Stimulated activated CD8-positive, alpha-beta memory T cell treated with anti-CD3 and anti-CD28 coated beads, Interleukin-7, amount 100 ng/mL, for 1 hour (primary cell): ENCODE measurements at regions not wholly inside any gene's neighbourhood (a gene's known extent, or its start where the extent isn't known, plus 50 kb on each side); places are given as distances from the start of the nearest gene placed in this dataset.
"Not testable (repeated sequence)": the region's sequence is repeated elsewhere in the genome, so short reads cannot be mapped to it uniquely, and the experiment has no call there.

Experiments
- DNase-seq, 2 donors: peaks; one replicate each; pipeline ENCODE4 v3.0.0-alpha.2; 2020; ENCODE audit warnings: low read depth in 2 of 2

DNA sequence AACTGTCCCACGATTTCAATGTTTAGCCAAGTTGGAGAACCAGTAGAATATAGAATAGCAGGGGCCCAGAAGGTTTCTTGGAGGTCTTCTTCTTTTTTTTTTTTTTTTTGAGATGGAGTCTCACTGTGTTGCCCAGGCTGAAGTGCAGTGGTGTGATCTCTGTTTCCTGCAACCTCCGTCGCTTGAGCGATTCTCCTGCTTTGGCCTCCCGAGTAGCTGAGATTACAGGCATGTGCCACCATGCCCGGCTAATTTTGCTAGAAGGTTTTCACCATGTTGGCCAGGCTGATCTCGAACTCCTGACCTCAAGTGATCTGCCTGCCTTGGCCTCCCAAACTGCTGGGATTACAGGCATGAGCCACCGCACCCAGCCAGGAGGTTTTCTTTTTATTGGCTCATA is 84.3 kb downstream of the MYCN start:
- not testable (repeated sequence) for DNase-seq

DNA sequence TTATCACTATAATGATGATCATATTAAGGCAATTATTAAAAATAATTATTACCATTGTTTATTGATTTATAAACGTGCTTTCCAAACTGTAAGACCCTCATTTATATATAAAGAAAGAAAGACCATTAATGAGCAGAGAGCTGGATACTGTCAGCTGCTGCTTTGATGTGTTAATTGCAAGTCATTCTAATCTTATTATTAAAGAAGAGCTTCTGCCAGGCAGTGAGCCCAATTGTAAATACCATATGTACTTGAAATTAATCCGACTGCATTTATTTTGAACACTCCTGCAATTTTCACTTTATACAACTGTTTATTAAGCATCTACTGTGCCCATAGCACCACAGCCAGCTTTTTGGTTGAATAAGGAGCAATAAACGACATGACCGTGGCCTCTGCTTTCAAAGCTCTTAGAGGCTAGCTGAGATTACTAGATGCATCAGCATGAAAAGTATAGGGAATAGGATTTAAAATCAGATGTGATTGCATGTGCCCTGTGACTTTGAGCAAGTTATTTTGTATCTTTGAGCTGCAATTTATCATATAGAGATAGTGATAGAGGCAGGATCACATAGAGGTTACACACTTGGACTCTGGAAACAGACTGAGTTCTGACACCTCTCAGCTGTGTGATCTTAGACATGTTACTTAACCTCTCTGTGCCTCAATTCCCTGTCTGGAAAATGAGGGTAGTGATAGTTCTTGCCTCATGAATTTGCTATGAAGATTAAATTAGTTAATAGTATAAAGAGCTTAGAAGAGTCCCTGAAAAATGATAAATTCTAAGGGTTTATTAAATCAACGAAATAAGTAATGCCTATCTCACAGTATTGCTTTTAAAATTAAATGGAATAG is 83.4 kb downstream of the MYCN start:
- no peak for DNase-seq

DNA sequence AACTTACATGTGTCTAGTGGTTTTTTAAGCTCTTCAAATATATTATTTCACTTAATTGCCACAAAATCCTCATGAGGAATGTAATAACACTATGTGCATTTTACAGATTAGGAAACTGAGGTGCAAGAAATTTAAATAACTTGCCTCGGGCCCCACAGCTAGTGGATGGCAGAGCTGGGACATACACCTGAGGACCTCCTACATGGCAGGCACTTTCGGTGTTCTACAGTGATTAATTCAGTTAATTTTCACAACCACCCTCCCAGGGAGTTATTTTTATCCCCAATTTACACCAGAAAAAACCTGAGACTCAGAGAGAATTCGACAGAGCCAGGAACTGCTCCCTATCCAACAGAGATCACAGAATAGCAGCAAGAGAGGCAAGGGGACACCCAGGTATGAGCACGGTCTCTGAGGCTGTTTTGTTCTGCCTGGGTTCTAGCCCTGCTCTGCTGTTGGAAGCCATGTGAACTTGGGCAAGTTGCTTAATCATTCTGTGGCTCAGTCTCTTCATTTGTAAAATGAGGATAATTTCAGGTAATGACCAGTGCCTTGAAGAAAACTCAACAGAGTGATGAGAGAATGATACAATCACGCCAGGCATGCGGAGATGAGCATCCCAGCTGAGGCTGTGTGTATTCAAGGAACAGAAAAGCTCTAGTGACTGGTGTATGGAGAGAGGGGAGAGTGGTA is 82.3 kb downstream of the MYCN start:
- DNase-seq: no peak

DNA sequence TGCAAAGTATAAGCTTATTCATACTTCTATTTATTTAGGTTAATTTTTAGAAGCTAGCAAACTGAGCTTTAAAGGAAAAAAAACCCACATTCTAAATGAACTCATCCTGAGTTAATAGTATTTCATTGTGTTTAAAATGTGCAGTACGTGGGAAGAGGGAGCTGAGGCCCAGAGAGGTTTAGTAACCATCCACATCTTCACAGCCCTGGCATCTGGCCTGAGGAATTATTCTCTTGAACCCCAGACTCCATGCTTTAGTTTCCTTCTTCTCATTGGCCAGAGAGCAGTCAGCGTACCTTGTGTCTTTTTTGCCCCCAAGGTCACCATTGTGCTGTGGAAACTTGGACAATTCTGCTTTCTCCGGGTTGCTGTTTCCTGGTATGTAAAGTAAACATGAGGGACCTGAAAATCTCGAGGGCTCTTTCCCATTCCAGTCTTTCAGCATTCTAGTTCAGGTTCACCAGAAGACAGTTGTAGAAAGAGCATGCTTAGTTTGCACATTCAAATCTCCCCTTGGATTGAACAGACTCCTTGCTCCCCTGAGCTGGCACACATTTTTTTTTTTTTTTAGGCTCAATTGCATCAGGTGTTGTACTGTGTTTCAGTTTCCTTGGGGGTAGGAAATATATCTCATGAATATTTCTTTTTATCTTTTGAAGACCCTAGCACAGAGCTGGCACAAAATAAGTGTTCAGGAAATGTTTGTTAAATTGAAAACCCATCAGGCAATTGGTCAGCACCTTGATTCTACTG is 81.4 kb downstream of the MYCN start:
- DNase-seq: no peak

DNA sequence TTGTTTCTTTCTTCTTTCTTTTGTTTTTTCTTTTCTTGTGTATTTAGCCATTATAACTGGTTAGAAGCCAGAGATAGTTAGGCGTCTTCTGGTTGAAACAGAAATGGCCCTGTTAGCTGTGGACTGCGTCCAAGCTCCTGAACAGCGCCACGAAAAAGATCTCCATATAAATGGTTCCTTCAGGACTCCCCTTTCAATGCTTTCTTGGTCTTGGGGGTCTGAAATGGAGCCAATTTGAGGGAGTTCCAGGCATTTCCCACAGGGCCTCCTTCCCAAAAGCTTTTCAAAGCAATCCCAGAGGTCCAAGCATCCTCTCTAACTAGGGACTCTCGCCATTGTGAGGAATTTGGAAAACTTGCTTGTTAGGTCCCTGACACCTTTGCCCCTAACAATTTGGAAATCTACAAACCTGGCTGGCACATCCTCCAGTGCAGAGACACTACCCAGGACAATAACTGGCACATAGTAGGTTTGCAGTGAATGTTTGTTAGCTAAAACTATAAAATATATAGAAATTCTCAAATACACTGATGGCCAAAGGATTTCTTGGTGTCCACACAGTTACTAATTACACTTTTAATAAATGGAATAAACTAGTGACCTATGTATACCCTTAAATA is 80.1 kb downstream of the MYCN start:
- no peak for DNase-seq

DNA sequence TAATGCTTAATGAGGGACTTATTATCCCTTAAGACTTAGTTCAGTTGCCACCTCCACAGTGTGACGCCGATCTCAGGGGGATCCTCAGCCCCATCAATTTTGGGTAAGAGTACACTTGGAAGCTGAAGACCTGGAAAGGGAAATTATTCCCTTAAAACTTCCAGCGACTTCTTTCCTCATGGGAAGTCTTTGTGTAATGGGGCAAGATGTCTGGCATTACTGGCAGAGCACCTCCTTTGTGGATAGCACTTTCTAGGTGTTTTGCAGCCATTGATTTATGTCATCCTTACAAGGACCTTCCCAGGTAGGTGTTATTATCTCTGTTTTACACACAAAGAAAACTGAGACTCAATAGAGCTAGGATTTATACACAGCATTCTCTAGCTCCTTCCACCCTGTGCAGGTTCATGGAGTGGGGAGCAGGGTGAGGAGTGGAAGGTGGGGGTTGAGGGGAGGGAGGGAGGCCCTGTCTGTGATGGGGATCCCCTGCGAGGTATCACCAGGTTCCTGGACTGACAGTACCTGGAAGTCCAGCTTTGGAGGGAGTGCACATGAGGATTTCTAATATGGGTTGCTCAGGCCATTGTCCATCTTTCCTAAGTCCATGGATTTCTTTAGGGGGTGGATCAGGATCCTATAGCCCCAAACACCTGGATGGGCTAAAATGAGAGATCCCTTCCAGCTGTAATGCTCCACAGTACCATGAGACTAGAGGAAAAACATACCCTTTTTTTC is 79.4 kb downstream of the MYCN start:
- DNase-seq: no peak

DNA sequence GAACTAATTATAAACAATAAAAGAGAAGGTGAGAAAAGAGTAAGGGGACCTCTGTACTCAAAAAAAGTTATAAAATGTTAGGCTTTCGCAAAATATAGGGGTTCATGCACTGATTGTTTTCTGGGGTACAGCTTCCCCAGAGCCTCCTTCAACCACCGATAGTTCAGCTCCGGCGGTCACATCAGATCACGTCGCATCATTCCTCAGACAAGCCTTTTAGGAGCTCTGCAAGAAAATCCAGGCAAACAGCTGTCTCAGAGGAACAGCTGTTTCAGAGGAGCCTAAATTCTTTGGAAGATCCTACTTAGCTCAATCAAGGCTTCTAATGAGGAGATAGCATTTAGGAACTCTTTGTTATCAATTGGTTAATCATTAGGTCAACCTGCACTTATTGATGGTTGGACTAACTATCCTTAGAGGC is 78.7 kb downstream of the MYCN start:
- no peak for DNase-seq

DNA sequence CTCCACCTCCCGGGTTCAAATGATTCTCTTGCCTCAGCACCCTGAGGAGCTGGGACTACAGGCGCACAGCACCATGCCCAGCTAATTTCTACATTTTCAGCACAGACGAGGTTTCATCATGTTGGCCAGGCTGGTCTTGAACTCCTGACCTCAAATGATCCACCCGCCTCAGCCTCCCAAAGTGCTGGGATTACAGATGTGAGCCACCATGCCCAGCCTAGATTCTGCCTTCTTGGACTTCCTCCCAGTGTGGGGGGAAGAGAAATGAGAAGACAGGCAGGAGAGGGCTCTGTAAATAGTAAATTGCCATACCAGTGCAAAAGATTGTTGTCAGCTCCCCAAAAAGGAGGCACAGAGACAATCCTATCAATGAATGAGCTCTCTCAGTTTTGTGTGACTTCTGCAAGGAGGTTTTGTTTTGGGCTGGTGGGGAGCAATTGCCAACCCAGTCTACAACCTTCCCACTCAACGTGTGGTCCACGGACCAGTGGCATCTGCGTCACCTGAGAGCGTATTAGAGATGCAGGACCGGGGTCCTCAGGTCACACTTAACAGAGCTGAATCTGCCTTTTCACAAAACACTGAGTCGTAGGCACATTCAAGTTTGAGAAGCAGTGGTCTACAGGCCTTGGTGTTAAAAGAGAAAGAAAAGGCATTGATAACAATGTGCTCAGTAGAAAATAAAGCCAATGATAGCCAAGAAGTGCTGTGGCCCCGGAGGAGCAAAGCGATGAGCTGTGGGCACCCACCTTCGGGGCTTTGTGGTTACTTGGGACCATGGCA is 78.1 kb downstream of the MYCN start:
- no peak for DNase-seq

DNA sequence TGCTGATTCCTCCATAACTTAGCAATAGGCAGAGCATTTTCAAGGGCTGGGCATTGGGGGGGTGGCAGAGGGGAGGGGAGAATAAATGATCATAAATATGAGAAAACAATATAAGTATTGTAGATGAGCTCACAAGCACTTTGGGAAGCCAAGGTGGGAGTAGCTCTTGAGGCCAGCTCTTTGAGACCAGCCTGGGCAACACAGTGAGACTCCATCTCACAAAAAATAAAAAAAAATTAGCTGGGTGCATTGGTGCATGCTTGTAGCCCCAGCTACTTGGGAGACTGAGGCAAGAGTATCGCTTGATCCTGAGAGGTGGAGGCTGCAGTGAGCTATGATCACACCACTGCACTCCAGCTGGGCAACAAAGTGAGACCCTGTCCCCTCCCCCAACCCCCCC is 75.9 kb downstream of the MYCN start:
- DNase-seq: no peak

DNA sequence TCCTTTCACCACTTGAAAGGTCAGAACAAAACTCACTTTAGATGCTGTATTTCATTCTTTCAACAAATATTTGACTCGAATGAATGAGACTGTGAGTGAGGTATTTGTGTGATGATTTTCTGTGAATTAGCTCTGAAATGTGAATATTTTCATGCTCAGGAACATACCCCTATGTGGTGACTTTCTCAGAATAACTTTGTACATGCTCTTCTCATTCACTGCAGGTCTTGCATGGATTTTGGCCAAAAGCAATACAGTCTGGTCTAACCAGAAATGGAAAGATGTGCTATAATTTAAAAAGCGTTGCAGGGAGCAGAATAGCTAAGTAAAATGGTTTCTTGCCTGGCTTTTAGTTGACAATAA is 75.5 kb downstream of the MYCN start:
- no peak for DNase-seq

DNA sequence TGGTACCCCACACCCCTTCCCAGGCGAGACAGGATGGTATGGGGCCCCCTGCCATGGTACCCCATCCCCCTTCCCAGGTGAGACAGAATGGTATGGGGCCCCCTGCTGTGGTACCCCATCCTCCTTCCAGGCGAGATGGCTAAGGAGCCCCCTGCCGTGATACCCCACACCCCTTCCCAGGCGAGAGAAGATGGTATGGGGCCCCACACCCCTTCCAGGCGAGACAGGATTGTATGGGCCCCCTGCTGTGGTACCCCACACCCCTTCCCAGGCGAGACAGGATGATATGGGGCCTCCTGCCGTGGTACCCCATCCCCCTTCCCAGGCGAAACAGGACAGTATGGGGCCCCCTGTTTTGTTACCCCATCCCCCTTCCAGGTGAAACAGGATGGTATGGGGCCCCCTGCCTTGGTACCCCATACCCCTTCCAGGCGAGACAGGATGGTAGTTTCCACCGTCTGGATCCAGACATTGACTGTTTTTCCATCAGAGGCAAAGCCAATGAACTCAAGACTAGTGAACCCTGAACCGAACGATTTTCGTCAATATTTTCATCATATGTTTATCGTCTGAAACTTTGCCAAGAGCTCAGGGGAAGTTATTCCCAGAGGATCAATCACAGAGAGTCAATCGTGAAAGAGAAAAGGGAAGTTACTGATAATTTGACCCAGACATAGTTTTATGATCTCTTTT is 75.0 kb downstream of the MYCN start:
- no peak for DNase-seq

DNA sequence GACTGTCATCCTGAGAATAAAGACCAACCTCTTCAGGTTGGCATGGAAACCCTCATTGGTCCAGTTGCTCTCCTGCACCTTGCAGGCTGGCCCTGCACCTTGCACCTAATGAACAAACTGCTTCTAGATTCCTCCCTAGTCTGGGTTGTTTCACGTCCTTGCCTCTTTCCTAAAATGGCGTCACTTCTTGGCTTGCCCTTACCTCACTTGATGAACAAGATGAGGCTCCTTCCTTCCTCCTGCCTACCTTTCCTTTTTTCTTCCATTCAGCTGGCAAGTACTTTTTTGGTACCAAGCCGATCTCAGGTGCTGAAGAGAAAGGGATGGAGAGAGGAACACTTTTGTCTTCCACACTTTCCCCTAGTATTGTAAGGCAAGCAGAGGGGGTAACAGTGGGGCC is 74.5 kb downstream of the MYCN start:
- no peak for DNase-seq

DNA sequence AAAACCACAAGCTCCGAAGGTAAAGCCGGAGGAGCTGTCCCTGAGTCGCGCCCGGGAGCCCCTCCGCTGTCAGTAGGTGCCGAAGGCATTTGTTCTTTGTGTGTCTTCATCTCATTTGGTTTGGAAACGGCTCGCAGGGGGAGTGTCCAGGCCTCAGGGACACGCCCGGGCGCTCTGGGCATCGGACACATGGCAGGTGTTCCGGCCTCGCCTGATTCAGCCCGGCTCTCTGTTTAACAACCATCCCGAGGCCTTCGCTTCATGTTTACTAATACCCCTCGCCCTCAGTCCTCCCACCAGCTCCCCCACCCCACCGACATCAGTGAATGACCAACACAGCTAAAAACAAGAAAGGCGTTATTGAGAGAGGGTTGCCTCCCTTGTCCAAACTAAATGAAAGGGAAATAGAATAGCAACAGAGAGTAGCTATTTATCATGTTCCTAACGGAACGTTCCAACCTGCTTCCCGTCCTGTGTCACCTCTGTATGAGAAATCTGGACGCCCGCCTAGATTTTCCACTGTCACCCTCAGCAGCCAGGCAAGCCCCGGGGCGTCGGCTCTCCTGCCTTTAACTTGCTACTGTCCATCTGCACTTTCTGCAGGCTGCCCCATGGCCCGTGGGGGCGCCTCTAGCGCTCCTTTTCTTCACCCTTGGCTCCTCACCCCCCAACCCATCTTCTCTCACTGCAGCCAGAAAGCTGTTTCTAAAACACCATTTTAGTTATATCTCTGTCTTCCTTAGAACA is 73.9 kb downstream of the MYCN start:
- DNase-seq: no peak

DNA sequence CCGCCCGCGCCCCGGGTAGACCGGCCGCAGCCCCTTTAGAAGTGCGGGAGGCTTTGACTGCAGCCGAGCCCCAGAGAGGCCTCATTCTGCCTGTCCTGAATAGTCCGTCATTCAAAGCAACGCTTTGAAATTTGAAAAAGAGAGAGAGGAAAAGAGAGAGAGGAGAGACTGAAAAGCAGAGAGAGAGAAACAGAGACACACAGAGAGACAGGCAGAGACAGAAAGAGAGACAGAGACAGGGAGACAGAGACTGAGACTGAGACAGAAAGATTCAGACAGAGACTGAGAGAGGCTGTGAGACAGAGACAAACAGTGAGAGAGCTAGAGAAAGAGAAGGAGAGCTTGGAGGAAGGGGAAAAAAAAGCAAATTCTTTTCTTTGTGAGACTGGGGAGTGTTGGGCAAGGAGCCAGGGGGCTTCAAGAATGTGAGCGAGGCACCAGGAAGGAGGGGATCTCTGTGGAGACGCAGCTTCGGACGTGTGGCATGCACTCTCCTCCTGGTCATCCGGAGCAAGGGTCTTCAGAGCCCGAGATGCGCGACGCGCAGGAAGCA is 73.1 kb downstream of the MYCN start:
- no peak for DNase-seq

DNA sequence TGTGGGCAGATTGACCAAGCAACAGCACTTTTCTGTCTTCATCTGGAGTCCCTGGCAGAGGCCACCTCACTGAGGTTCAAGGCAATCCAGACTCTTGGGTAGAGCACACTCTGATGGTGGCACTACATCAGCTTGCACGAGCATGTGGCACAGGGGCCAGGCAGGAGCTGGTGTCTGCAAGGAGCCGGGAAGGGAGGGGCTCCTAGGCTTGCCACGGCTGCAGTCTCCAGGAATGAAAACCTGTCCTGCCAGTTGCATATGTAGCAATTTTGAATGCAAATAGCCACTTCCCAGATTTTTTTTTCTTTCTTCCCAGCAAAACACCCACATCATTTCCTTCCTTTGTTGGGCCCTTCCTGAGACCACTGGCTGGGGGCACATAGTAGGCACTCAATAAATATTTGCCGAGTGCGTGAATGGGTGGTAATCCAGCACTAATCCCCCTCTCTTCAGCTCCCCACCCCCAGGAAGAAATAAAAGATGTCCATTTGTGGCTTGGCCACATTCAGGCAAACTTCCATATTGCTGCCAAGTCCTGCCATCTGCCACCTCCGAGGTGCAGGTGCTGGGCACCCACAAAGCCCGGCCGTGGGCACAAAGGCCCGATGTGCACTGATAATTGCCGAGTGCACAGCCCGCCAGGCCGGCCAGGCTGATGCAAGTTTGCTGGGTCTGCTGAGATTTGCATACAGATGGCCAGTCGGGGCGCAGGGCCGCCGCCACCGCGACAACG is 72.4 kb downstream of the MYCN start:
- no peak for DNase-seq

DNA sequence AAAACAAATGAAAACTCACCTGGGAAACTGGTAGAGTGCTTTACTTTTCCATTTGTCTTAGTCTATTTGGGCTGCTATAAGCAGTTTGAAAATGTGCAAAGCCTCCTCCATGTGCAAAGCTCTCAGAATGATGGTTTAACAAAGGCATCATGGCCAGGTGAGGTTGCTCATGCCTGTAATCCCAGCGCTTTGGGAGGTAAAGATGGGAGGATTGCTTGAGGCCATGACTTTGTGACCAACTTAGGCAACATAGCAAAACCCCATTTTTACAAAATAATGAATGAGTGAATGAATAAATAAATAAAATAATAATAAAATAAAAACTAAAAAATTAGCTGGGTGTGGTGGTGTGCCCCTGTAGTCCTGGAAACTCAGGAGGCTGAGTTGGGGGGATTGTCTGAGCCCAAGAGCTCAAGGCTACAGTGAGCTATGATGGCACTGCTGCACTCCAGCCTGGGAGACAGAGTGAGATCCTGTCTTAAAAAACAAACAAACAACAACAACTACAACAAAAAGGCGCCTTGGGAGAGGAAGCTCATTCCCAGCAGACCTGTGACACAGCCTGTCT is 71.8 kb downstream of the MYCN start:
- DNase-seq: no peak

DNA sequence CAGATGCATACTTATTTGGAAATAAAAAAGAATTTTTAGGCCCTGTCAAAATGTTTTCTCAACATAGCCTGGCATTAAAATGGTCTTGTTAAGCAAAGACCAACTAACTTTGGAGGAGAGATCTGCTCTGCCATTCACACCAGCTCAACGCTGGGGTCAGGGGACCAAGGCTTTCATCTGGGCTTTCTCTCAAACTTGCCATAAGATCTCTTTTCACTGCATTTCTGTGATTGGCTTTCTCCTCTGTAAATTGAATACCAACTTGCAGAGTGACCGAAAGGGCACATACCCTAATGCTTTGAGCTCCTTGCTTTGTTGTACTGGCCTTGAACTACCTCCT is 71.2 kb downstream of the MYCN start:
- no peak for DNase-seq

DNA sequence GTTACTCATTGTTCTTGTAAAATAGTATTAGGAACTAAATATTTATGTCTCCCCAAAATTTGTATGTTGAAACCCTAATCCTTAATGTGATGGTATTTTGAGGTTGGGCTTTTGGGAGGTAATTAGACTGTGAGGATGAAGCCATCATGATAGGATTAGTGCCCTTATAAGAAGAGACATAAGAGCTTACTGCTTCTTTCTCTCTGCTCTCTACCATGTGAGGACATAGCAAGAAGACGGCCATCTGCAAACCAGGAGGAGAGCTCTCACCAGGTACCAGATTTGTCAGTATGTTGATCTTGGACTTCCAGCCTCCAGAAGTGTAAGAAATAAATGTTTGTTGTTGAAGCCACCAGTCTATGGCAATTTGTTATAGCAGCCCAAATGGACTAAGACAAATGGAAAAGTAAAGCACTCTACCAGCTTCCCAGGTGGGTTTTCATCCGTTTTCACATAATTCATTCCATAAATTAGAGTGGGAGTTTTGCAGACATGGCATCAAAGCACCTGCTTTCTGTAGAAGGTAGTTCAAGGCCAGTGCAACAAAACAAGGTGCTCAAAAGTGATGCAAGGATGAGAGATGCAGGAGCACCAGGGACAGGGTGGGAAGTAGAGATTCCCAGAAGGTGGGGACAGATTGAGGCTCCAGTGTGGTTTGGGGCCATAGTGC is 70.7 kb downstream of the MYCN start:
- DNase-seq: no peak
